ENCODE measurements at regions not wholly inside any gene's neighbourhood (a gene's known extent, or its start where the extent isn't known, plus 50 kb on each side); places are given as distances from the start of the nearest gene placed in this dataset.
"Not testable (repeated sequence)": the region's sequence is repeated elsewhere in the genome, so short reads cannot be mapped to it uniquely, and the experiment has no call there.

- not testable (repeated sequence) for DNase-seq (ENCODE audit: low read depth)
Observed at GRCh38 chr2:226160617-226161016, 639.0 kb downstream of the IRS1 start.

DNA sequence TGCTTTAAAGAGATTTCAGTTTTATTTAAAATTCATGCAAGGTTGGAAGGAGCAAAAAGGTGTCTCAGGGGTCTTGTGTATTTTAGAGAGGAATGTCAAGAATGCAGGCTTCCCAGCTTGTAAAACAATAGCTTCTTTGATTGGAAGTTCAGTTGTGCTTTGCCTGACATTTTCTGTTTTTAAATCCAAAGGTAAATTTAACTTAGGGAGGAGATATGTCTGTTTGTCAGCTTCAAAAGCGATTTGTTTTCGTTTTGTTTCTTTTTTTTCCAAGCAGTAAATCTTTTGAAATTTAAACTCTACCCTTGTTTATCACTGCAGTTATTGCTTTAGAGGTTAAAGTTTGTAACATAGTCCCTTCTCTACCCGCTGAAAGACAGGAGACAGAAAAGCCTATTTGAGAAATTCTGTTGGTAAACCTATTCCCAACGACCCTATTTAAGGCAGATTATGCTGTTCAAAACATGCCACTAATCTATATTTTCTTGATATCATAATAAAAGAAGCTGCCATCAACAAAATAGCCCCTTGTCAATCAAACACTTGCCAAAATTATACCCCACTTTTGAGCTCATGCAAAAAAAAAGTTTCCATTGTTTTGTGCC is 639.6 kb downstream of the IRS1 start:
- no peak for DNase-seq (ENCODE audit: low read depth)

DNA sequence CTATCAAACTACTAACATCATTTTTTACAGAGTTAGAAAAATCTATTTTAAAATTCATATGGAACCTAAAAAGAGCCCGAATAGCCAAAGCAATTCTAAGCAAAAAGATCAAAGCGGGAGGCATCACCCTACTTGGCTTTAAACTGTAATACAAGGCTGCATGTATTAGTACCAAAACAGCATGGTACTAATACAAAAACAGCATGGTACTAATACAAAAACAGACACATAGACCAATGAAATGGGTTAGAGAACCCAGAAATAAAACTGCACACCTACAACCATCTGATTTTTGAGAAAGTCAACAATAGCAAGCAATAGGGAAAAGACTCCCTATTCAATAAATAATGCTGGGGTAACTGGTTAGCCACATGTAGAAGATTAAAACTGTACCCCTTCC is 640.7 kb downstream of the IRS1 start:
- DNase-seq (ENCODE audit: low read depth) = no peak

- DNase-seq (ENCODE audit: low read depth) = no peak
Observed at GRCh38 chr2:226158229-226158628, 641.4 kb downstream of the IRS1 start.

GRCh38 chr2:226155093-226155875 is 644.3 kb downstream of the IRS1 start:
- DNase-seq (ENCODE audit: low read depth) = no peak

GRCh38 chr2:226154610-226155009 is 645.0 kb downstream of the IRS1 start:
- DNase-seq (ENCODE audit: low read depth) = no peak

GRCh38 chr2:226153553-226153952 is 646.1 kb downstream of the IRS1 start:
- no peak for DNase-seq (ENCODE audit: low read depth)

GRCh38 chr2:226151157-226151556 is 648.5 kb downstream of the IRS1 start:
- no peak for DNase-seq (ENCODE audit: low read depth)

GRCh38 chr2:226143091-226143490 is 656.5 kb downstream of the IRS1 start:
- DNase-seq (ENCODE audit: low read depth) = no peak

- no peak for DNase-seq (ENCODE audit: low read depth)
Observed at GRCh38 chr2:226142463-226142862, 657.2 kb downstream of the IRS1 start.

DNA sequence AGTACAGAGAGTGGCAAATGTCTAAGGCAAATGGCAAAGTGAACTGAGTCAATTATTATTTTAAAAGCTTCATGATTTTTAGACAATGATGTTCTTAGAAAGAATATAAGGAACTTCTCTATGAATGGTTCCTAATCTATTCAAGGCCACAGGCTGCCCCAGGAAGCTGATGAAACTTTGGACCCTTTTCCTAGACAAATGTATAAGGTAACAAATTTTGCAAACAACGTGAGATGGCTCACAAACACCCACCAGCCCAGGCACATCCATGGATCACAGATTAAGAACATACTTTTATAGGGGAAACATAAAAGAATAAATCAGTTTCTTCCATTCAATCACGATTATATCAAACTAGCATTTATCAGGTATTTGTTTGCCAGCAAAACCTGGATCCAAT is 659.0 kb downstream of the IRS1 start:
- DNase-seq (ENCODE audit: low read depth) = no peak

DNA sequence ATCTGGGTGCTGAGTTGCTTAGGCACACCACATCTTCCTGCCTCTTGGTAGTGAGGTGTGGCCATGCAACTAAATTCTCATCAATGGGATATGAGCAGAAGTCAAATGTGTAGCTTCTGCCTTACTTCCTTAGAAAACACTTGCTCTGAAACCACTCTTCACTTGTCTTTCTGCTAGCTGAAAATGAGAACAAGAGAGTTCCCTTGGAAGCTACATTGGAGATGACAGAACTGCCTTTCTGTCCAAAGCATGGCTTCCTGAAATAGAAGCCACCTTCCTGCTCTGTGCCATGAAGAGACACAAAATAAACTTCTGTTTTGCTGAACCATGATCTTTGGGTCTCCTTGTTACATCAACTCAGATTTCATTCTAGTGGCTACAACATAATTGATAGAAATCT is 659.9 kb downstream of the IRS1 start:
- no peak for DNase-seq (ENCODE audit: low read depth)

DNA sequence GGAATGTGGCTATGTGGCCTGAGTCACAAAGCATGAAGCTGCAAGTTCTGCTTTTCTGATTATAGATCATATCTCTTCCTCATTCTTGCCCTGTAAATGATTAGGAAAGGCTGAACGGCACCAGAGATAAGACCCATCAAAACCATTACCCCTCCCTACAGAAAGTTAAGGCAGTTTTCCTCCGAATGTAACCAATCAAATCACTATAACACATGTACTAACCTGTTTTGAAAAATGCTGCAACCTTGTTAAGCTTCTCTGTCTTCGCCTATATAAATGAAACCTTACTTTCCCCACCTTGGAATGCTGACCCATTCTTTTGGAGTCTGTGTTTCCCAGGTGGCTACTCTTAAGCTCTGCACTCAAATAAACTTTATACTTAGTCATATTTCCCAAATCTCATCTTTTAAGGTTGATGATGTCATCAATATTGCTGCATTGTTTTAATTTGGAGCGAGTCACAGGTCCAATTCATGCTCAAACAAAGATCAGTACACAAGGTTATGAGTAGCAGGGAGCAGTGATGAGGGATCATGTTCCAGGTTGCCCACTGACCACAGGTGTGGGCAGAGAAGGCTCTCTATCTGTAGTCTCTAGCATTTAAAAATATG is 662.3 kb downstream of the IRS1 start:
- no peak for DNase-seq (ENCODE audit: low read depth)

DNA sequence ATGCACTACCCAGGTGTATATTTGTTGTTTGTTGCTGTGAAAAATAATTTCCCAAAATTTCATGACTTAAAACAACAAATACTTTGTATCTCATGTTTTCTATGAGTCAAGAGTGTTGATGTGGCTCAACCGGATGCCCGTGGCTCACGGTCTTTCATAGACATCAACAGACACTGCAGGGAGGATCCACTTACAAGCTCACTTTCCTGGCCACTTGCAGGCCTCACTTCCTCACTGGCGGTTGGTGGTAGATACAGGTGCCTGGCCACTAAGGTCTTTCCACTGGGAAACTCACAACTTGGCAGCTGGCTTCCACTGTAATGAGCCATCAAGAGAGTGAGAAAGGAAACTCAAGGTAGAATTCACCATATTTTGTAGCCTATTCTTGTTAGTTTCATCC is 662.9 kb downstream of the IRS1 start:
- no peak for DNase-seq (ENCODE audit: low read depth)

- no peak for DNase-seq (ENCODE audit: low read depth)
Observed at GRCh38 chr2:226135861-226136548, 663.6 kb downstream of the IRS1 start.

DNA sequence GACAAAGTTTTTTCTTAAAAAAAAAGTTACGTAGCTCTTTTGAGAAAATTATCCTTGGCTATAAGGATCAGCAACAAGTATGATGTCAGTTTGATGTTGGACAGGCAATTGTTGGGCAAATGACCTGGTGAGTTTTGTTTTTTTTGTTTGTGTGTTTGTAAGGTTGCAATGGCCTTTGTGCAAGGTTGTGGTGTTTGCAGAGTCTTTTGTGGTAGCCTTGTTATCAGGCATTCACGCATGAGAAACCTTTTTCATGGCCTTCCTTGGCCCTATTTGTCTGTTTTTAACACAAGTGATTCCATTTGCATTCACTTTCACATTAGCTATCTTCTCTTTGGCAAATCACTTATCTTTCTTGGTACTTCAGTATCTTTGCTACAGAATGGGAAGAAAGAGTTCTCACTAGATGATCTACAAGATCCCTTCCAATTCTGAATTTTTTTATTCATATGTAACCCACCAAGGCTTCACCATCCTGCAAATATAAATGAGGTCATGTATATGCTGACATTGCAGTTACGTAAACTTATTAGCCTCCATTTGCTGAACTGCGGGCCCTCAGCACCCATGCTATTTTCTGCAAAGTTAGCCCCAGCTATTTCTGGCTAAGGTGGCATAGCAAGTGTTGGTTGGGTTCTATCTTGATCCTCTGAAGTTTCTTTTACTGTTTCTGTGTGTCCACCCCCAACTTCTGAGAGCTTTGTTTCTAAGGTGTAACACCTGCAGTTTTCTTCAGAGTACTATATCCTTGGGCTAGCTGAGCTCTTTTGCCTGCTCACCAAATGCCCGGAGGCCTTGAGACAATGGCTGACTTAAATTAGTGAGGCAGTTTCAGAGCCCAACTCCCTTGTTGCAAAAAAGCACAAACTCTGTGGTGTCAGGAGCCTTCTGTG is 667.1 kb downstream of the IRS1 start:
- no peak for DNase-seq (ENCODE audit: low read depth)

DNA sequence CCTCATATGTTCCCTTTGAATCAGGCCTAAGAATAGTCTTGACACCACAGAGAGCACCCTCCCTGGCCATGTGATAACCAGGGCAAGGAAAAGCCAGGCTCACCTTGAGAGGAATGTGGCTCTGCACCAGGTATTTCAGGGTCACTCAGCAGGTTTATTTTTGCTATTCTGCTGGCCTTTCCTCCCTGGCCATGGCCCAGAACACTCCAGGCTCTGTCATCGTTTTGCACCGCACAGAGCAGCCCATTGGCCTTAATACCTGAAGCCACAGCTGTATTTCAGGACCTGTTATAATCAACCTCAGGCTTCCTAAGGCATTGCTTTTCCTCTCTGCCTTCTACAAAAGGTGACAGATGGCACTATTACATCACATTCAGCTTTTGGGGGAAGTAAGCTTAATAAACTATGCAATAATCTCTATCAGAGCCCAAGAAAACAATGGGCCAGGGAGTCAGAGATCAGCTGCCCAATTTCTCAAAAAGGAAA is 668.3 kb downstream of the IRS1 start:
- DNase-seq (ENCODE audit: low read depth) = no peak

- no peak for DNase-seq (ENCODE audit: low read depth)
Observed at GRCh38 chr2:226130192-226130591, 669.4 kb downstream of the IRS1 start.

DNA sequence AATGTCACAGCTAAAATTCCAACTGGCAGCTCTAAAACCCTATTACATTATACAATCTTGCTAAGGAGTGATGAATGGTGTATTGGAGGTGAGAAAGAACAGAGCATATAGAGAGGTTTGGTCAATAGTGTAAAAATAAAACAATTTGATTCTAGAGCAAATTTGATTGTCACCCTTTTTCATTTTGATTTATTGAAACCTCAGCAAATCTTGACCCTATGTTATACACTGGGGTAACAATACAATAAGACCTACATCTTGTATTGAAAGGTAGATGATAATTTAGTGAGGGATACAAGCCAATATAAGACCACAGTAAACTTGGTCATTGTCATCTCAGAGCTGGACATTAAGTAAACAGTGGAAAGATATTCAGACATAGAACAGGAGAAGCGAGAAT is 671.9 kb downstream of the IRS1 start:
- no peak for DNase-seq (ENCODE audit: low read depth)

GRCh38 chr2:226126104-226126503 is 673.5 kb downstream of the IRS1 start:
- no peak for DNase-seq (ENCODE audit: low read depth)

DNA sequence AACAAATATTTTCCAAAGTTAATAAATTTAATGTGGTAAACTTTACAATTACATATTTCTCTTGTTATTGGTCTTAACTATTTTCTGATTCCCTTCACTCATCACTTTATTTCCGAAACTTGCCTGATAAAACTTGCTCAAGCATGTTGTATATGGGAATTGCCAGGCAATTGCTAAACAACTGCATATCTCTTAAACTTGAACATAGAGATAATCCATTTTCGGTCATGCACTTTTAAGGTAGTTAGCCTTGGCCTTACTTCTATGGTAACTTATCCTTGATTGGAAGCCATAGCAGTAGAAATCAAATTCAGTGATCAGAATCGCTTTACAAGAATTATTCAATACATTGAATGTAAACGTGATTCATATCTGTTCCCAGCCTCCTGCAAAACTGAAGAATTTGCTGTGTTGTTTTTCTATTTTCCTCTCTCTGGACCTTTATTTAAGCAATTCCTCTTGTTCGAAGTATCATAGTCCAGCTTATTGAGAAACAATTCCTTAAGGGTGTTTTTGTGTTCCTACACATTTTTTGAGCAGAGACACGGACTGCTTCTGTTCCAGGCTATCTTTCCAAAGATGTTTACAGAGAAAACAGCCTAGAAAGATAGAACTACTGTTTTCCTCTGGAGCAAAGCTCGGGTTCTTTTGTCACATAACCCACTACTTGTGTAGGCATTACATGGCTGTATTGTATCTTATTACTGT is 674.3 kb downstream of the IRS1 start:
- no peak for DNase-seq (ENCODE audit: low read depth)
